ENCODE measurements at regions not wholly inside any gene's neighbourhood (a gene's known extent, or its start where the extent isn't known, plus 50 kb on each side); places are given as distances from the start of the nearest gene placed in this dataset.

GRCh38 chr13:46962281-46962941, 65.6 kb upstream of the HTR2A start:
- TF ChIP-seq CTCF (IDR thresholded peaks at IDR 0.05; ENCODE audit: insufficient read depth, low read length, poor library complexity, severe bottlenecking) (peak; percentile 79), EZH2phosphoT487 (conservative IDR thresholded peaks at IDR 0.05; ENCODE audit: low read length) (no peak)
